ENCODE measurements at regions not wholly inside any gene's neighbourhood (a gene's known extent, or its start where the extent isn't known, plus 50 kb on each side); places are given as distances from the start of the nearest gene placed in this dataset.

GRCh38 chr4:123495530-123495929 is 98.9 kb downstream of the SPRY1 start:
- POLR2A ChIA-PET = no interaction called here

GRCh38 chr4:123496421-123496820 is 99.8 kb downstream of the SPRY1 start:
- CTCF ChIA-PET = interaction anchor here (0.9 to 1.0 kb wide), 2 partner anchors 67 to 105 kb away, joined by 3 read pairs; no protein-coding TSS in a partner anchor
- no peak overlapping the region for H3K27ac Mint-ChIP-seq
- ATAC-seq (ENCODE audit: low read depth) (no peak), DNase-seq (no peak)
- H3K9me3 ChIP-seq (ENCODE audit: control extremely low read depth in 1 of 3, control insufficient read depth in 2 of 3, insufficient read depth in 1 of 3, low read length in 2 of 3) = peaks cover 1 to 5% (median 2%) of the 10 kb centered on the region in 3 donors
- TF ChIP-seq CTCF (IDR thresholded peaks at IDR 0.05) (no peak), EZH2 (IDR thresholded peaks at IDR 0.05; ENCODE audit: borderline replicate concordance, insufficient read depth, low read depth, low read length, poor library complexity, severe bottlenecking) (no peak)
- no peaks in the 10 kb centered on the region for H3K79me2 ChIP-seq (ENCODE audit: control insufficient read depth, insufficient read depth, low read length)
- no peak overlapping the region for H3K27ac ChIP-seq (ENCODE audit: low read length in 2 of 2)
- H3K27me3 Mint-ChIP-seq = peaks cover 4% of the 10 kb centered on the region
- WGBS (ENCODE audit: insufficient coverage) = 96% methylated on average over 4 of the region's 4 CpGs
- H3K4me1 Mint-ChIP-seq = no peaks in the 10 kb centered on the region
- no peak overlapping the region for H3K4me2 ChIP-seq (replicated peaks; ENCODE audit: low read depth, low read length, poor library complexity, severe bottlenecking)
- no peaks in the 10 kb centered on the region for H3K27me3 ChIP-seq (replicated peaks in 1 of 4; ENCODE audit: control extremely low read depth in 1 of 4, control insufficient read depth in 3 of 4, insufficient read depth in 4 of 4, low read length in 3 of 4)
- H3K9ac ChIP-seq (ENCODE audit: low read length) = no peak overlapping the region
- POLR2A ChIA-PET = no interaction called here
- H3K36me3 ChIP-seq (replicated peaks in 1 of 2; ENCODE audit: control extremely low read depth in 1 of 2, control insufficient read depth in 1 of 2, extremely low read depth in 1 of 2, insufficient read depth in 2 of 2, low read length in 1 of 2) = no peaks in the 10 kb centered on the region
- H3K4me3 Mint-ChIP-seq = no peak overlapping the region
- H4K20me1 ChIP-seq (ENCODE audit: control insufficient read depth, insufficient read depth, low read length, poor library complexity, severe bottlenecking) = no peaks in the 10 kb centered on the region
- no peaks in the 10 kb centered on the region for H3K4me1 ChIP-seq (ENCODE audit: control insufficient read depth in 2 of 2, insufficient read depth in 2 of 2, low read length in 2 of 2)
- H2AFZ ChIP-seq (ENCODE audit: insufficient read depth, low read depth, low read length, poor library complexity, severe bottlenecking) = no peak overlapping the region
- no peaks in the 10 kb centered on the region for H3K9me3 Mint-ChIP-seq (ENCODE audit: insufficient read depth)
- intact Hi-C loops (cut with micrococcal nuclease) = no loop called here
- H3K4me3 ChIP-seq (ENCODE audit: control extremely low read depth in 1 of 5, extremely low read depth in 1 of 5, insufficient read depth in 1 of 5, low read depth in 2 of 5, low read length in 4 of 5) = no peak overlapping the region

More at GRCh38 chr4:123495530-123495929, 98.9 kb downstream of the SPRY1 start:
- peaks cover 1 to 5% (median 2%) of the 10 kb centered on the region in 3 donors for H3K9me3 ChIP-seq (ENCODE audit: control extremely low read depth in 1 of 3, control insufficient read depth in 2 of 3, insufficient read depth in 1 of 3, low read length in 2 of 3)
- no peak overlapping the region for H2AFZ ChIP-seq (ENCODE audit: insufficient read depth, low read depth, low read length, poor library complexity, severe bottlenecking)
- ATAC-seq (ENCODE audit: low read depth) (no peak), DNase-seq (no peak)
- Mint-ChIP-seq H3K4me3 (no peak overlapping the region), H3K27me3 (peaks cover 4% of the 10 kb centered on the region), H3K27ac (no peak overlapping the region), H3K9me3 (ENCODE audit: insufficient read depth) (no peaks in the 10 kb centered on the region), H3K4me1 (no peaks in the 10 kb centered on the region)
- no peaks in the 10 kb centered on the region for H3K36me3 ChIP-seq (replicated peaks in 1 of 2; ENCODE audit: control extremely low read depth in 1 of 2, control insufficient read depth in 1 of 2, extremely low read depth in 1 of 2, insufficient read depth in 2 of 2, low read length in 1 of 2)
- no peak overlapping the region for H3K9ac ChIP-seq (ENCODE audit: low read length)
- H4K20me1 ChIP-seq (ENCODE audit: control insufficient read depth, insufficient read depth, low read length, poor library complexity, severe bottlenecking) = no peaks in the 10 kb centered on the region
- no peak overlapping the region for H3K27ac ChIP-seq (ENCODE audit: low read length in 2 of 2)
- no peaks in the 10 kb centered on the region for H3K27me3 ChIP-seq (replicated peaks in 1 of 4; ENCODE audit: control extremely low read depth in 1 of 4, control insufficient read depth in 3 of 4, insufficient read depth in 4 of 4, low read length in 3 of 4)
- H3K4me1 ChIP-seq (ENCODE audit: control insufficient read depth in 2 of 2, insufficient read depth in 2 of 2, low read length in 2 of 2) = no peaks in the 10 kb centered on the region
- H3K79me2 ChIP-seq (ENCODE audit: control insufficient read depth, insufficient read depth, low read length) = no peaks in the 10 kb centered on the region
- H3K4me2 ChIP-seq (replicated peaks; ENCODE audit: low read depth, low read length, poor library complexity, severe bottlenecking) = no peak overlapping the region
- CTCF ChIA-PET = interaction anchor here (0.5 to 0.9 kb wide), 2 partner anchors 42 to 68 kb away, joined by 3 read pairs; no protein-coding TSS in a partner anchor
- intact Hi-C loops (cut with micrococcal nuclease) = no loop called here
- 95% methylated on average over 2 of the region's 2 CpGs for WGBS (ENCODE audit: insufficient coverage)
- no peak overlapping the region for H3K4me3 ChIP-seq (ENCODE audit: control extremely low read depth in 1 of 5, extremely low read depth in 1 of 5, insufficient read depth in 1 of 5, low read depth in 2 of 5, low read length in 4 of 5)
- TF ChIP-seq CTCF (IDR thresholded peaks at IDR 0.05) = no peak
- no peak for TF ChIP-seq EZH2 (IDR thresholded peaks at IDR 0.05; ENCODE audit: borderline replicate concordance, insufficient read depth, low read depth, low read length, poor library complexity, severe bottlenecking)

Measured in B cell (primary cell).